ENCODE measurements at regions not wholly inside any gene's neighbourhood (a gene's known extent, or its start where the extent isn't known, plus 50 kb on each side); places are given as distances from the start of the nearest gene placed in this dataset.

DNA sequence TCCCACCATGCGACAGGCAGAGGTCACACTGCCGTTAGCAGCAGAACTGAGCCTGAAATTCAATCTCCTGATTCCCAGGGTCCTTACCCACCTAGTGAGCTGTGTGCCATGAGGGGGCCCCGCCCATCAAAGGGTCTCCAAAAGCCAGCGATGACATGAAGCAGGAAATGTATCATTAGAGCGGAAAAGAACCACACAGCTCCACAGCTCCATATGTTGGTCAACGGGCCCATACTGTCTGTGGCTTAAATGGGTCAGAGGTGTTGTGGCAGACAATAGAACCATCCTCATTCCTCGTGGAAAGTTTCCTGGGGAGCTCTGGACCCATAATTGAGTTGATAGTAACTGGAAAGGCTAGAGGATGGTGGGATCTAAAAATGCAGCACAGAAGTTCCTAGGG, 68.1 kb upstream of the PODXL start:
- FAIRE-seq: peak; percentile 92
- Histone ChIP-seq H3K4me2 (ENCODE audit: insufficient read depth, low read length) (no peak overlapping the region), H3K4me3 (replicated peaks in 1 of 3; ENCODE audit: insufficient read depth in 1 of 3, low read depth in 1 of 3, low read length in 3 of 3) (no peak overlapping the region), H2AFZ (ENCODE audit: low read depth, low read length) (no peak overlapping the region), H3K9me3 (replicated peaks; ENCODE audit: control insufficient read depth, insufficient read depth, low read length) (no peaks in the 10 kb centered on the region), H3K9ac (replicated peaks; ENCODE audit: extremely low read depth, insufficient read depth, low read length) (peak overlapping the region; percentile 30), H3K36me3 (ENCODE audit: control insufficient read depth in 2 of 2, extremely low read depth in 1 of 2, insufficient read depth in 2 of 2, low read length in 2 of 2) (no peaks in the 10 kb centered on the region), H3K79me2 (ENCODE audit: control insufficient read depth, insufficient read depth, low read length) (no peaks in the 10 kb centered on the region), H3K9me1 (replicated peaks; ENCODE audit: control insufficient read depth, extremely low read depth, insufficient read depth, low read length) (no peaks in the 10 kb centered on the region), H3K27ac (ENCODE audit: insufficient read depth, low read depth, low read length) (peak overlapping the region; percentile 96), H3K4me1 (ENCODE audit: control insufficient read depth, extremely low read depth, insufficient read depth, low read length) (peaks cover 77% of the 10 kb centered on the region), H4K20me1 (replicated peaks; ENCODE audit: control insufficient read depth, extremely low read depth, insufficient read depth, low read length) (no peaks in the 10 kb centered on the region), H3K27me3 (ENCODE audit: control insufficient read depth in 2 of 2, insufficient read depth in 2 of 2, low read length in 2 of 2) (no peaks in the 10 kb centered on the region)
- ChIA-PET POLR2A (no interaction called here), CTCF (interaction anchor here (1.8 to 3.2 kb wide), 6 partner anchors 8 to 110 kb away, joined by 4 to 12 read pairs (median 10); no protein-coding TSS in a partner anchor)
- peak; percentile 62 for DNase-seq (ENCODE audit: low read depth, low spot score)
- TF ChIP-seq GATA2 (IDR thresholded peaks at IDR 0.05; ENCODE audit: insufficient read depth, insufficient read length, low read depth, low read length) (no peak), POLR2AphosphoS5 (IDR thresholded peaks at IDR 0.05; ENCODE audit: insufficient read depth, low read depth, low read length) (peak; percentile 62), JUN (IDR thresholded peaks at IDR 0.05; ENCODE audit: borderline replicate concordance, insufficient read depth, insufficient read length, low read depth) (peak; percentile 40), POLR2A (IDR thresholded peaks at IDR 0.05; ENCODE audit: low read depth, low read length) (peak; percentile 29), FOS (IDR thresholded peaks at IDR 0.05; ENCODE audit: borderline replicate concordance, insufficient read depth, low read length) (peak; percentile 21), CTCF (IDR thresholded peaks at IDR 0.05; ENCODE audit: extremely low read depth in 1 of 2, insufficient read depth in 1 of 2, low read depth in 1 of 2, low read length in 2 of 2) (no peak), EZH2 (IDR thresholded peaks at IDR 0.05; ENCODE audit: borderline replicate concordance, low read depth, low read length, severe bottlenecking) (no peak), MYC (IDR thresholded peaks at IDR 0.05; ENCODE audit: low read depth, low read length) (no peak)
- TF ChIP-seq, protein P1, sequence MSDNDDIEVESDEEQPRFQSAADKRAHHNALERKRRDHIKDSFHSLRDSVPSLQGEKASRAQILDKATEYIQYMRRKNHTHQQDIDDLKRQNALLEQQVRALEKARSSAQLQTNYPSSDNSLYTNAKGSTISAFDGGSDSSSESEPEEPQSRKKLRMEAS (IDR thresholded peaks at IDR 0.05; ENCODE audit: insufficient read depth, insufficient read length): no peak
- BruUV-seq (replicated peaks): no TSS peak
- intact Hi-C loops (cut with micrococcal nuclease) (loop anchor here (2.0 to 10.0 kb wide), 3 partner anchors 110 to 738 kb away; no protein-coding TSS in a partner anchor), dilution Hi-C loops (cut with MboI; ENCODE audit: extremely low pct_ligation_motif_present, low sequenced_read_pairs) (no loop called here)
